GM21786 (cell line): ENCODE measurements at regions not wholly inside any gene's neighbourhood (a gene's known extent, or its start where the extent isn't known, plus 50 kb on each side); places are given as distances from the start of the nearest gene placed in this dataset.

ENCODE experiments used
- ATAC-seq: cut with Tn5 transposase; IDR thresholded peaks from one replicate; pipeline ENCODE4 v1.9.1; 2021; ENCODE audit not compliant: unreplicated experiment

GRCh38 chr11:127274328-127274676 lies 273.7 kb upstream of the KIRREL3 start:
- no peak for ATAC-seq

GRCh38 chr11:127273593-127274327 lies 273.2 kb upstream of the KIRREL3 start:
- no peak for ATAC-seq

- ATAC-seq: no peak
Measured at GRCh38 chr11:127270851-127271250, 270.3 kb upstream of the KIRREL3 start.

DNA sequence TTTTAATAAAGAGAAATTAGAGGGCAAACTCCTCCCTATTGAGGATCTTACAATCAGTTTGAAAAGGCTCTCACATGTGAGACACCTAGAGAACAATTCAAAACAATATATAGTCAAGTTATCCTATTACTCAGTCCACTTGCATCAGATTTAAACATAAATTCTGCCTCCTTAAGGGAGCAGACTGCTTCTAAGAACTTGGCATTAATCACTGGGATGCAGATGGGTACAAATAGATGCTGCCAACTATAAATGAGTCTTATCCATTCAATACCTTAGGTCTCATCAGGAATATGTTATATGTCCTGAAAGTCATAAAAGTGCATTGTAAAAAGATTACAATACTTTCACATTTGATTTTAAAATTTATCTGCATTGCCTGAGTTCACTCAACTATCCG lies 269.3 kb upstream of the KIRREL3 start:
- no peak for ATAC-seq

GRCh38 chr11:127268932-127269331 lies 268.4 kb upstream of the KIRREL3 start:
- no peak for ATAC-seq

DNA sequence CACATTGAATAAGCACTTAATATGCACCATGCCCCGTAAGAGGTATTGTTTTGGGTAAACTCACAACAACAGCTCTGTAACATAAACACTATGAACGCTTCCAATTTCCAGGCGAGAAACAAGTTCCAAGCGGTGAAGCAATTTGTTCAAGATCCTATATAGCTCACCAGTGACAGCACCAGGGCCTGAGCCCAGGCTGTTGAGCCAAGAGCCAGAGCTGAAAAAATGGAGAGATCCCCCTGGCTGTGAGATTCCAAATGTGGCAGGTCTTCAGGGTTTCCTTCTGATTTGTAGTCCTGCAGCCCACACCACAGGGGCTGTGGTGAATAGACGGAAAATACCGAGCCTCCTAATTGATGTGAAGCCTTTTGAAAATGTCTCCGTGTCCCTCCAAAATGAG lies 268.0 kb upstream of the KIRREL3 start:
- ATAC-seq: no peak

GRCh38 chr11:127259102-127259501 lies 258.5 kb upstream of the KIRREL3 start:
- no peak for ATAC-seq

- ATAC-seq: no peak
Measured at GRCh38 chr11:127255209-127255608, 254.6 kb upstream of the KIRREL3 start.

DNA sequence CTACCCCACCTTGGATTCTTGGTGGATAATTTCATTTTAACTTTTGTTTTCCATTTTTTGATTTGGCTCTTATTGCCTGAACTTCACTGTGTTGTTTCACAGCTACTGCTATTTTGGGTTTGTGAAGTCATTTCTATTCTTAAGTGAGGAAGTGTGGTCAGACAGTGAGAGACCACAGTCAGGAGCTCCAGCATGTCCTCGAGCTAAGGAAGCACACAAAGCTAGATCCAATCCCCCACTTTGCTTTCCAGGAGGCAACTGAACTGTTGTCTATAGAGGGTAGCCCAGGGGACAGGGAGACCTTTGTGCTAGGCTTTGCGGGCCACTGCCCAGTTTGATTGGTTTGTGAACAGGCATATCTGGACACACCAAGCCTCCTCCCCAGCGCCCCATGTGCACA lies 251.8 kb upstream of the KIRREL3 start:
- ATAC-seq: no peak

DNA sequence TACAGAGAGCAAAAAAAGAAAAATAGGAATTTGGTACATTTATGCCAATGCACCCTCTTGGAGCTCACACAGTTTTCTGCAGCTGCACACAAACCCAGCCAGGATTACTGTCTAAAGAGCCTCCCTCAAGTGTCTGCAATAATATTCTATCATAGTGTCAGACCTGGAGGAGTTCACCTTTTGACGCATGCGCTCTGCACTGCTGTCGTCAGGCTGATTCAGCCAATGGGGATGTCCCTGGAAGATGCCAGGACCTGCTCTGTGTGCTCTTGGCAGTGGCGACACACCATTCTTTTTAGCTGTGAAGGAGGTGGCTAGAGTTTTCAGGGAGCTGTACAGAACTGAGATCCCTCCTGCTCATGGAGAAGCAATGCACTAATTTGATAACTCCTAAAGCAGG lies 249.0 kb upstream of the KIRREL3 start:
- no peak for ATAC-seq

DNA sequence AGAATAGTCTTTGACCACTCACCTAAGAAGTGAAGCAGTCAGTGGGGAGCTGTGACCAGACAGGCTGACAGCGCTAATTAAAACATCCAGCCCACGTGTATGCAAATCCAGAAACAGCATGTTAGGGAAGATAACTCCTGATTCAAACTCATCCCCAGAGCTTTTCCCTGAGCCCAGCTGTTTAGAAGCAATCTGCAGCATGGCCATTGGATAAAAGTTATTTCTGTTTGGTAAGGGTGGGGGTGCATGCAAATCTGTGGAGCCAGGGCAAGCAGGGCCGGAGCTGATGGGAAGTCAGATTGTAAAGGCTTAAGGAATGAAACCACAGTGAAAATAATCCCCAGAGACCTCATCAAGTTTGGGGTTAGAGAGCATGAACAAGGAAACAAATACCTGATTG lies 247.9 kb upstream of the KIRREL3 start:
- ATAC-seq: no peak

GRCh38 chr11:127247261-127247851 lies 246.8 kb upstream of the KIRREL3 start:
- ATAC-seq: no peak

- no peak for ATAC-seq
Measured at GRCh38 chr11:127242676-127243075, 242.1 kb upstream of the KIRREL3 start.

DNA sequence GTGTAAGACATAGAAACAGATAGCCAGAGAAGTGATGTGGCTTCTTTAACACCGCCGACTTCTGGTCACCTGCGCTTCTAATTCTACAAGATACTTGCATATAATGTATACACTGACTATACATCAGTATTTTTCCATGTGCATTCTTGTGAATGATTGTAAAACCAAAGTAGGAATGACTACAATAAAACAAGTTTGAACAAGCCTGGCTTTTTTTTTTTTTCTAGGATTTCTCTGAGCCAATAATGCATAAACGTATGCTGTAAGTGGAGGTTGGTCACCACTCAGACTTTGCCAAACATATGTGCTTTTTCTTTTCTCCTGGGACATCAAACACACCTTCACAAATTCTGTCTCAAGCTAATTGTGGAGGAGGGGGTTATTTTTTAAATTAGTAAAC lies 237.8 kb upstream of the KIRREL3 start:
- no peak for ATAC-seq

DNA sequence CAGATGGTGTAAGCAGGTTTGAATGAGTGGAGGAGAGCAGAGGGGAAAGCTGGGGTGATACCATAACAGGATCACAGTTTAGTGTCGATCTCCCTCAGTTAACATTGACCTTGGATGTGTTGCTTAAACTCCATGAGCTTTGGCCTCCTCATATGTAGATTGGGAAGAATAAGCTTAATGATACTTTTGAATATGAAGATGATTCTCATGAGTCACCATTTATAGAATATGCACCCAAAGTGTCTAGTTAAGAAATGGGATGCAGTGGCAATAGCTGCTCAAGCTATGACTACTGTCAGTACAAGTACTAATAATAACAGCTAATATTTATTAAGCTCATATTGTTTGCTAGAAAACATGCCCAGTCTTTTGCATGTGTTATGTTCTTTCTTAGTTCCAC lies 236.2 kb upstream of the KIRREL3 start:
- ATAC-seq: no peak

DNA sequence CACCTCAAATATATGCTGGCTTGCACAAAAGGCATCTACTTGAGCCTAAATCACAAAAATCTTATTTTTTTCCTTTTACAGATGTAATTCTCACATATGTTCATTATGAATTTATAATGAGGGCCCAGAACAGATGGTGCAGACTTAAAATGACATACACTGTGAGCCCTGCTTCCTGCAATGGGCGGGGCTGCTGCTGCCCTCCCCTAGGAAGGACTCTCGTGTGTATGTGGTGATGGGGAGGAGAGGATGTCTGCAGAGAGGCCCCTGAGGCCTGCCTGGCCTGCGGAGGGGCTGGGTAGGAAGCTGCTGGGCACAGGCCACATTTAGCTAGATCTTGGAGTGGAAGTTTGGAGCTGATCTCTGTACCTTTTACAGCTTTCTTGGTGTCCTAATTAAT lies 233.4 kb upstream of the KIRREL3 start:
- no peak for ATAC-seq

DNA sequence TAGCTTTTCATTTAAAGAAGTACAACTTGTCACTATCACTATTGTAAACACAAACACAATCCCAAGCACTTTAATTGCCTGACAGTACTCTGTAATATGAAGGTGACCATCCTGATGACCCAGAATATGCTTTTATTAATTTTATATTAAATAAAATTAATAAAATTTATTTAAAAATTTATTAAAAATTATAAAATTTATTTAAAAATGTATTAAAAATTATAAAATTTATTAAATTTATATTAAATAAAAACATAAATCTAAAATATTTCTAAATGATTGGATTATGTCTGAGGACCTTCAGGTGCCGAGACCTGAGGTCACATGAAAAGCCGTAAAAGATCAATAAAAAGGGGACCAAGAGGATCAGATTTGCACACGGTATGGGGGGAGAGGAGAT lies 229.8 kb upstream of the KIRREL3 start:
- ATAC-seq: no peak

DNA sequence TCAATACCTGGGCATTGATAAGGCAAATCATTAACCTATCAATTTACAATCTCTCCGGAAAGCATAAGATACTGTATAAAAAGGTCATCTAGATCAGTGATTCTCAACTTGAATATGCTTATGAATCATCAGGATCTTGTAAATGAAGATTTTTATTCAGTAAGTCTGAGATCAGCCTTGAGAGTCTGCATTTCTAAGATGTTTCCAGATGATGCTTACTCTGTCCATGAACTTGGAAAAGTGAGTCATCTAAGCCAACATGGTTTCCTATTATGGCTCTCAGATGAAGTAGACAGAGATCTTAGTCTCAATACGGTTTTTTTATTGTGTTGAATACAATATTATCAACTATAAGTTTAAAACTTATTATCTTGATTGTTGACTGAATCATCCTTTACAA lies 226.4 kb upstream of the KIRREL3 start:
- no peak for ATAC-seq

GRCh38 chr11:127226380-127226779 lies 225.8 kb upstream of the KIRREL3 start:
- ATAC-seq: no peak

DNA sequence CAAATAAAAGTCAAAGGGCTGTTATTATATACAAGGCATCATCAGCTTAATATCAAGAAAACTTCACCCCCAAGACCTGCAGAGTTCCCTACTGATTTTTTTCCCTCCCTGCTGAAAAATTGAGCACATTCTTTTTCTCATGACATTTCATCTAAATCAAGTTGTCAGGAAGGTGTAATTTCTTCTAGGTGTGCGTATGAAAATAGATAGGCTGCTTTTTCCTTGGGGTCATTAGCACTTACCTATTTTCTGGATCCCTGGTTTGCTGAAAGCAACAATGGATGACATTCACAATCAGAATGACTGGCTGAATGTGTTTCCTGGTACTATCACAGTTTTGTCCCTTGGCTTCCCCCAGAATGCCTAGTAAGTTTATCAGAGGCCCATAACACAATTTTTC lies 225.0 kb upstream of the KIRREL3 start:
- no peak for ATAC-seq

DNA sequence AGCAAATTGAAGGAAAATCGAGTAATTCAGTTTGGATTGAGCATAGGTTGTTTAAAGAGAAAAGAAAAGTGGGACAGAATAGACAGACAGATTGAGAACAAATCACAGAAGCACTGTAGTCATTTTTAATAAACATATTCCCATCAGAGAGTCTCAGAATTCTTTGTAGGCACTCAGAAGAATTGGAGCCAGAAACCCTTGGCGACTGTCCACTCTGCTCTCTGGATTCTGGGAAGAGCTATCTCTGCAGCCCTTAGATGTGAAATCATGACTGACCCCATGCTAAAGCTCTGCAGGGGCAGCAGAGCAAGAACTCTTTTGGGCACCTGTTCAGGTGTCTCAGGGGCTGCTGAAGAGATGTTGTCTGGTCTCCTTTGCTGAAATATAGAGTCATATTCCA lies 223.7 kb upstream of the KIRREL3 start:
- no peak for ATAC-seq

- ATAC-seq: no peak
Measured at GRCh38 chr11:127223633-127224032, 223.1 kb upstream of the KIRREL3 start.

DNA sequence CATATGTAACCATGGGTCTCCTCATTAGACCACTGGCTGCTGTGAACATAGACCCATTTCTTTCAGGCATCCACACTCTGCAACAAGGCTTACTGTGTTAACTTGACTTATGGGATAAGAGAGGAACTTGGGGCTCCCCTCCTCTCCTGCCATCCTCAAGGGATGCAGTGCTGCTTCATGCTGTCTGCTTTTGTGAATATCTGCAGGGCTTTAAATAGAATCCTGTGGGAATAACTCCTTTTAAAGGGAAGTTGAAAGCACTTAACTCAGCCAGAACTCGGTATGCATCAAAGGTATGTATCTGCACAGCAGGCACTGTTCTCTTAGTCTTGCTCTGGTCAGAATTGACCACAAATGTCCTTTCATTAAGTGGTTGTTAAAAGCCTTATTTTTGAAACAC lies 222.5 kb upstream of the KIRREL3 start:
- no peak for ATAC-seq
